ENCODE measurements at regions not wholly inside any gene's neighbourhood (a gene's known extent, or its start where the extent isn't known, plus 50 kb on each side); places are given as distances from the start of the nearest gene placed in this dataset.

DNA sequence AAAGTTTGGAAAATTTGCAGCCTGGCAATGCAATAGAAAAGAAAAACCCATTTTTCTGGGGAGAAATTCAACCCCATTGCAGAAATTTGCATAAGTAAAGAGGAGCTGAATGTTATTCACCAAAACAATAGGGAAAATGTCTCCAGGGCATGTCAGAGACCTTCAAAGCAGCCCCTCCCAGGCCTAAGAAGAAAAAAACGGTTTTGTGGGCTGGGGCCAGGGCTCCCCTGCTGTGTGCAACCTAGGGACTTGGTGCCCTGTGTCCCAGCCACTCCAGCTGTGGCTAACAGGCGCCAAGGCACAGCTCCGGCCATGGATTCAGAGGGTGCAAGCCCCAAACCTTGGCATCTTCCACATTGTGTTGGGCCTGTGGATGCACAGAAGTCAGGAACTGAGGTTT lies 224.5 kb downstream of the TXNL1 start:
- Histone ChIP-seq H3K9me3 (replicated peaks; ENCODE audit: control insufficient read depth, insufficient read depth, low read depth, low read length) (no peaks in the 10 kb centered on the region), H3K27me3 (ENCODE audit: control insufficient read depth in 2 of 2, insufficient read depth in 2 of 2, low read length in 2 of 2) (no peaks in the 10 kb centered on the region; a peak in 1 of 5 replicates), H3K36me3 (ENCODE audit: control insufficient read depth, insufficient read depth, low read length) (no peaks in the 10 kb centered on the region), H3K79me2 (ENCODE audit: control insufficient read depth, insufficient read depth, low read length) (no peaks in the 10 kb centered on the region), H3K4me1 (replicated peaks in 1 of 2; ENCODE audit: control insufficient read depth in 2 of 2, insufficient read depth in 2 of 2, low read length in 2 of 2) (no peaks in the 10 kb centered on the region), H3K4me2 (ENCODE audit: insufficient read depth, low read length) (no peak overlapping the region), H3K9me1 (ENCODE audit: control insufficient read depth, insufficient read depth, low read length) (no peaks in the 10 kb centered on the region), H2AFZ (ENCODE audit: low read depth, low read length) (no peak overlapping the region), H4K20me1 (replicated peaks; ENCODE audit: control insufficient read depth, insufficient read depth, low read length) (no peaks in the 10 kb centered on the region), H3K4me3 (no peak overlapping the region), H3K9ac (ENCODE audit: insufficient read depth in 1 of 2, low read depth in 2 of 2, low read length in 2 of 2) (no peak overlapping the region), H3K27ac (ENCODE audit: extremely low read depth, low read depth, low read length) (no peak overlapping the region)
- no peak for ATAC-seq
- ChIA-PET CTCF (ENCODE audit: low intra/inter-chr PET ratio) (no interaction called here), POLR2A (no interaction called here)
- DNase-seq (ENCODE audit: extremely low read depth in 1 of 4, low spot score in 3 of 4): no peak
- TF ChIP-seq TBP (optimal IDR thresholded peaks at IDR 0.05; ENCODE audit: low read depth, low read length) (no peak), MEF2A (IDR thresholded peaks at IDR 0.05; ENCODE audit: control insufficient read depth, low read depth, low read length) (no peak), RBM22 (IDR thresholded peaks at IDR 0.05; ENCODE audit: low read depth, low read length, poor library complexity, severe bottlenecking) (no peak), ZNF232 (CRISPR knock-in tag; IDR thresholded peaks at IDR 0.05) (no peak), USF2 (CRISPR knock-in tag; IDR thresholded peaks at IDR 0.05) (no peak), ARHGAP35 (IDR thresholded peaks at IDR 0.05; ENCODE audit: partially characterized antibody) (no peak), FUS (optimal IDR thresholded peaks at IDR 0.05; ENCODE audit: low read depth, low read length) (no peak), ZSCAN29 (IDR thresholded peaks at IDR 0.05) (no peak), GMEB1 (CRISPR knock-in tag; IDR thresholded peaks at IDR 0.05) (no peak), MTA2 (IDR thresholded peaks at IDR 0.05; ENCODE audit: low read depth) (no peak)
- TF ChIP-seq, protein P1, sequence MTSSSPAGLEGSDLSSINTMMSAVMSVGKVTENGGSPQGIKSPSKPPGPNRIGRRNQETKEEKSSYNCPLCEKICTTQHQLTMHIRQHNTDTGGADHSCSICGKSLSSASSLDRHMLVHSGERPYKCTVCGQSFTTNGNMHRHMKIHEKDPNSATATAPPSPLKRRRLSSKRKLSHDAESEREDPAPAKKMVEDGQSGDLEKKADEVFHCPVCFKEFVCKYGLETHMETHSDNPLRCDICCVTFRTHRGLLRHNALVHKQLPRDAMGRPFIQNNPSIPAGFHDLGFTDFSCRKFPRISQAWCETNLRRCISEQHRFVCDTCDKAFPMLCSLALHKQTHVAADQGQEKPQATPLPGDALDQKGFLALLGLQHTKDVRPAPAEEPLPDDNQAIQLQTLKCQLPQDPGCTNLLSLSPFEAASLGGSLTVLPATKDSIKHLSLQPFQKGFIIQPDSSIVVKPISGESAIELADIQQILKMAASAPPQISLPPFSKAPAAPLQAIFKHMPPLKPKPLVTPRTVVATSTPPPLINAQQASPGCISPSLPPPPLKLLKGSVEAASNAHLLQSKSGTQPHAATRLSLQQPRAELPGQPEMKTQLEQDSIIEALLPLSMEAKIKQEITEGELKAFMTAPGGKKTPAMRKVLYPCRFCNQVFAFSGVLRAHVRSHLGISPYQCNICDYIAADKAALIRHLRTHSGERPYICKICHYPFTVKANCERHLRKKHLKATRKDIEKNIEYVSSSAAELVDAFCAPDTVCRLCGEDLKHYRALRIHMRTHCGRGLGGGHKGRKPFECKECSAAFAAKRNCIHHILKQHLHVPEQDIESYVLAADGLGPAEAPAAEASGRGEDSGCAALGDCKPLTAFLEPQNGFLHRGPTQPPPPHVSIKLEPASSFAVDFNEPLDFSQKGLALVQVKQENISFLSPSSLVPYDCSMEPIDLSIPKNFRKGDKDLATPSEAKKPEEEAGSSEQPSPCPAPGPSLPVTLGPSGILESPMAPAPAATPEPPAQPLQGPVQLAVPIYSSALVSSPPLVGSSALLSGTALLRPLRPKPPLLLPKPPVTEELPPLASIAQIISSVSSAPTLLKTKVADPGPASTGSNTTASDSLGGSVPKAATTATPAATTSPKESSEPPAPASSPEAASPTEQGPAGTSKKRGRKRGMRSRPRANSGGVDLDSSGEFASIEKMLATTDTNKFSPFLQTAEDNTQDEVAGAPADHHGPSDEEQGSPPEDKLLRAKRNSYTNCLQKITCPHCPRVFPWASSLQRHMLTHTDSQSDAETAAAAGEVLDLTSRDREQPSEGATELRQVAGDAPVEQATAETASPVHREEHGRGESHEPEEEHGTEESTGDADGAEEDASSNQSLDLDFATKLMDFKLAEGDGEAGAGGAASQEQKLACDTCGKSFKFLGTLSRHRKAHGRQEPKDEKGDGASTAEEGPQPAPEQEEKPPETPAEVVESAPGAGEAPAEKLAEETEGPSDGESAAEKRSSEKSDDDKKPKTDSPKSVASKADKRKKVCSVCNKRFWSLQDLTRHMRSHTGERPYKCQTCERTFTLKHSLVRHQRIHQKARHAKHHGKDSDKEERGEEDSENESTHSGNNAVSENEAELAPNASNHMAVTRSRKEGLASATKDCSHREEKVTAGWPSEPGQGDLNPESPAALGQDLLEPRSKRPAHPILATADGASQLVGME (CRISPR knock-in tag; IDR thresholded peaks at IDR 0.05): no peak
- FAIRE-seq: no peak
- intact Hi-C loops (cut with micrococcal nuclease) (no loop called here), in situ Hi-C loops (cut with MboI) (no loop called here)
- no TSS peak for BruUV-seq (replicated peaks)
- WGBS (ENCODE audit: insufficient coverage, low coverage, missing lambda C conversion rate): 0% methylated on average over 3 of the region's 3 CpGs
